Kidney (tissue), 13 donors: ENCODE measurements at regions not wholly inside any gene's neighbourhood (a gene's known extent, or its start where the extent isn't known, plus 50 kb on each side); places are given as distances from the start of the nearest gene placed in this dataset.
A peak's percentile ranks its signal among the peaks of the same experiment; 100 is the strongest.

ENCODE experiments used
- DNase-seq, 5 donors: peaks; one replicate each; pipeline ENCODE4 v3.0.0-alpha.2; 2013 to 2020
- FAIRE-seq: peaks from 2 replicates; lab custom pipeline; 2012; peaks lifted over from hg19 to GRCh38; lab: Jason Lieb, UNC
- H3K27ac ChIP-seq, 2 donors: one replicate each; pipeline ENCODE4 v1.7.0; 2013; ENCODE audit warnings: low read depth in 2 of 2, low read length in 2 of 2, inconsistent platforms in 1 of 2
- H3K27me3 ChIP-seq: one replicate; pipeline ENCODE4 v1.7.1; 2013; ENCODE audit warnings: low read length, inconsistent platforms; ENCODE audit not compliant: control insufficient read depth, insufficient read depth
- H3K36me3 ChIP-seq, 3 donors: one replicate each; pipeline versions ENCODE4 v1.7.0 to v1.7.1; 2013; ENCODE audit warnings: low read length in 3 of 3, control low read depth in 1 of 3, inconsistent platforms in 1 of 3; ENCODE audit not compliant: insufficient read depth in 3 of 3, control insufficient read depth in 2 of 3
- H3K4me1 ChIP-seq, 3 donors: one replicate each; pipeline versions ENCODE4 v1.7.0 to v1.7.1; 2013; ENCODE audit warnings: low read length in 3 of 3, inconsistent platforms in 1 of 3, low read depth in 1 of 3; ENCODE audit not compliant: control insufficient read depth in 2 of 3, insufficient read depth in 2 of 3
- H3K4me3 ChIP-seq, 3 donors: one replicate each; pipeline versions ENCODE4 v1.7.0 to v1.8.1; 2013; ENCODE audit warnings: low read length in 3 of 3, control low read depth in 1 of 3, inconsistent platforms in 1 of 3
- H3K9ac ChIP-seq, 3 donors: one replicate each; pipeline versions ENCODE4 v1.7.0 to v1.7.1; 2013; ENCODE audit warnings: low read length in 3 of 3, control low read depth in 1 of 3, inconsistent platforms in 1 of 3
- H3K9me3 ChIP-seq, 3 donors: one replicate each; pipeline versions ENCODE4 v1.7.0 to v1.7.1; 2013; ENCODE audit warnings: low read length in 3 of 3, control low read depth in 1 of 3, inconsistent platforms in 1 of 3; ENCODE audit not compliant: control insufficient read depth in 2 of 3, insufficient read depth in 1 of 3
- CTCF ChIP-seq: IDR thresholded peaks from 3 replicates; pipeline ENCODE4 v1.5.1; 2012; ENCODE audit warnings: mild to moderate bottlenecking, moderate library complexity, borderline replicate concordance; ENCODE audit not compliant: insufficient read depth; ENCODE audit errors: extremely low read depth
- intact Hi-C: fragments of 100-400 bp; cut with DNase I; formaldehyde crosslinking; loops from one replicate; pipeline ENCODE4 v1.11.1; 2022
- donor health status: control.
- donor health status: control.
- donor health status: control.
- donor health status: control.
- donor health status: control.
- donor health status: DM: yes; HTN: yes; CAD: no.
- donor health status: Normal renal cell carcinoma (clear cell type).

- Histone ChIP-seq H3K4me1 (no peaks in the 10 kb centered on the region), H3K27ac (no peak overlapping the region), H3K9ac (no peak overlapping the region), H3K4me3 (no peak overlapping the region), H3K27me3 (no peaks in the 10 kb centered on the region), H3K9me3 (no peaks in the 10 kb centered on the region), H3K36me3 (no peaks in the 10 kb centered on the region)
- no peak for FAIRE-seq
- TF ChIP-seq CTCF, result no peak
- no peak for DNase-seq
- intact Hi-C loops, result no loop called here
Observed at GRCh38 chr11:36719358-36720107, 121.5 kb upstream of the RAG2 start.

GRCh38 chr11:36718451-36718850, 120.4 kb upstream of the RAG2 start:
- no peak for TF ChIP-seq CTCF
- no peaks in the 10 kb centered on the region for H3K27me3 ChIP-seq
- no peaks in the 10 kb centered on the region for H3K4me1 ChIP-seq
- H3K4me3 ChIP-seq, result no peak overlapping the region
- DNase-seq, result peak in 1 of 5 donors; percentile 13
- no peaks in the 10 kb centered on the region for H3K36me3 ChIP-seq
- intact Hi-C loops, result no loop called here
- no peak overlapping the region for H3K27ac ChIP-seq
- H3K9ac ChIP-seq, result no peak overlapping the region
- H3K9me3 ChIP-seq, result no peaks in the 10 kb centered on the region
- FAIRE-seq, result no peak

GRCh38 chr11:36713715-36714114, 115.7 kb upstream of the RAG2 start:
- no peak for FAIRE-seq
- Histone ChIP-seq H3K4me1 (no peaks in the 10 kb centered on the region), H3K4me3 (no peak overlapping the region), H3K9me3 (no peaks in the 10 kb centered on the region), H3K27ac (no peak overlapping the region), H3K27me3 (no peaks in the 10 kb centered on the region), H3K36me3 (no peaks in the 10 kb centered on the region), H3K9ac (no peak overlapping the region)
- no peak for TF ChIP-seq CTCF
- intact Hi-C loops, result no loop called here
- no peak for DNase-seq
